ES-I3 (cell line): ENCODE measurements at regions not wholly inside any gene's neighbourhood (a gene's known extent, or its start where the extent isn't known, plus 50 kb on each side); places are given as distances from the start of the nearest gene placed in this dataset.
"Not testable (repeated sequence)": the region's sequence is repeated elsewhere in the genome, so short reads cannot be mapped to it uniquely, and the experiment has no call there.

Experiments
- H3K36me3 ChIP-seq: 2 replicates; pipeline ENCODE4 v1.6.1; 2013; ENCODE audit warnings: mild to moderate bottlenecking, low read length, control low read depth, moderate library complexity; ENCODE audit not compliant: insufficient read depth
- H3K4me1 ChIP-seq: 2 replicates; pipeline ENCODE4 v1.6.1; 2013; ENCODE audit warnings: mild to moderate bottlenecking, control low read depth, low read length; ENCODE audit not compliant: insufficient read depth
- H3K9ac ChIP-seq: 2 replicates; pipeline ENCODE4 v1.6.1; 2013; ENCODE audit warnings: low read depth, mild to moderate bottlenecking, low read length, moderate library complexity
- H3K9me3 ChIP-seq: 2 replicates; pipeline ENCODE4 v1.6.1; 2013; ENCODE audit warnings: mild to moderate bottlenecking, low read length, moderate library complexity; ENCODE audit not compliant: control insufficient read depth, insufficient read depth

DNA sequence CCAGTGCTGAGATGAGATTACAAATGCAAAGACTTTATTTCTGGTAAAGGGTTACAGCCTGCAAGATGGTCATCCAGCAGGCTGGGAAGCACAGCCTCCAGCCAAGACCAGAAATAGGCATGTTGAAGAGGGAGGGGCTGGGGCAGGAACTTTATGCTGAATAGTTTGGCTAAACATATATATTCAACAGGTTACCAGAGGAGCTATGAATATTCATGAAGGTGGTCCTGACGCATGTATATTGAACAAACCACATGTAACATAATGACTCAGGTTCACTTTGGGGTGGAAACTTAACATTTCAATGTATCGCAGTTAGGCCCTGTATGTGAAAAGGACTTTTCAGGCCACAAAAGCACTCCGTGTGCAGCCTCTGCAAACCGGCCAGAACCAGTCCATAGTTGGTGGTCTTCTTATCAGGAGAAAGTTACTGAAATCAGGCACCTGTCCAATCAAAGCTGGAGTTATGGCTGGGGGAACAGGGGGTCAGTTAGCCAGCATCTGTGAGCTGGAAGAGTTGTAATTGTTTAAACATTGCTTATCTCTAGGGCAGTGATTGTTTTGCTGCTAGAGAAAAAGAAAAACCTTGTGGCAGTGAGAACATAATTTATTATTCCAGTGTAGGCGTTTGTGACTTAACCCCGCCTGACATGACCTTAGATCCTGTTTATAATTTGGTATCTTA, 372.9 kb upstream of the AUTS2 start:
- Histone ChIP-seq H3K36me3 (no peaks in the 10 kb centered on the region), H3K9ac (no peak overlapping the region), H3K4me1 (no peaks in the 10 kb centered on the region), H3K9me3 (no peaks in the 10 kb centered on the region; the same call in 1 of the 2 replicates)

DNA sequence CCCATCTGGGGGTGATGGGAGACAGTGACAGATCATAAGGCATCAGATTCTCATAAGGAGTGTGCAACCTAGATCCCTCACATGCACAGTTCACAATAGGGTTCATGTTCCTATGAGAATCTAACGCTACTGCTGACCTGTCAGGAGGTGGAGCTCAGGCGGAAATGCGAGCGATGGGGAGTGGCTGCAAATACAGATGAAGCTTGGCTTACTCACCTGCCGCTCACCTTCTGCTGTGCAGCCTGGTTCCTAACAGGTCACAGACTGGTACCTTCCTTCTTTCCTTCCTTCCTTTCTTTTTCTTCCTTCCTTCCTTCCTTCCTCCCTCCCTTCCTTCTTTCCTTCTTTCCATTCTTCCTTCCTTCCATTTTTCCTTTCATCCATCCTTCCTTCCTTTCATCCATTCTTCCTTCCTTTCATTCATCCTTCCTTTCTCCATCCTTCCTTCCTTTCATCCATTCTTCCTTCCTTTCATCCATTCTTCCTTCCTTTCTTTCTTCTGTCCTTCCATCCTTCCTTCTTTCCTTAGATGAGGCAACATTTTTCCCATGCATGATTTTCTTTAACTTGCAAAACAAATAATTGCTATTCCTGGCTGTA, 370.0 kb upstream of the AUTS2 start:
- Histone ChIP-seq H3K9me3 (no peaks in the 10 kb centered on the region; the same call in 1 of the 2 replicates), H3K4me1 (peaks cover 8% of the 10 kb centered on the region; the same call in 1 of the 2 replicates), H3K36me3 (no peaks in the 10 kb centered on the region), H3K9ac (no peak overlapping the region)

DNA sequence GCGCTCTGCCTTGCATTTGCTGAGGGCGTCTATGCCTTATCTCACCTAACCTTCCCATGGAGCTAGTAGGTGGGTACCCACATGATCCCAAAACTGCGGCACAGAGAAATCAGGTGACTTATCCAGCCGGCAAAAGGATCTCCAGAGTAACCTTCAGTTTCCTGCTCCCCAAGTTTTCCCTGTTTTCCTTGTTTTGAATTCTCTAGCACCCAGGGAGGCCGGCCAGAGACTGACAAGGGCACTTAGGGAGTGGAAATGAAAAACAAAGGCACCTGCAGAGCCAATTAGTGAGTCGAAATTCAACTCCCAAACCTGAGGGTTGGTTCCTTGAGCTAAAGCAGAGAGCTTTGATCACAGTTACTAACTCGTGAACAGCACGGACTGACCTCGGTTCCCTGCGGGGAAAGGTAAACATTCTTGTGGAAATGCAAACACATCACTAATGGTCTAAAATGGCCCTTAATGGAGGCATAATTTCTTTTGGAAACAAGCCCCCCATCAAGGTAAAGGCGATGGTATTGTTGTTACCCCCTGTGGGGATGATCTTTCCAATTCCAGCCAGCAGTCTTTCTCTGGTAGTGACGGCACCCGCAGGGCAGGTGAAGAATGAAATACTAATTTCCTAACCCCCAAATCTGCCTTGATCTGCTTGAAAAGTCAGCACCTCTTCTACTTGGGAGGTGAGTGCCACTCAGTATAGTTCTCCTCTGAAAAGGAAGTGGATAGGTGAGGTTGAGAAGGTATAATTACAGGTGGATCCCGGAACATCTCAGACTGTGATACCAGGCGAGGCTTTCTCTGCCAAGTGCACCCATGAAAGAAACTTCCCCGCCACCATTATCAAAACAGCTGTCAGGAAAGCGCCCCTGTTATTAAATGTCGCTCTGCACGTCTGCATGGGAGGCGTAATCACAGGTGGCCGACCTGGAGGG, 365.6 kb upstream of the AUTS2 start:
- Histone ChIP-seq H3K9ac (no peak overlapping the region; the same call in 1 of the 2 replicates), H3K36me3 (no peaks in the 10 kb centered on the region), H3K9me3 (no peaks in the 10 kb centered on the region), H3K4me1 (peaks cover 9% of the 10 kb centered on the region; the same call in 1 of the 2 replicates)

DNA sequence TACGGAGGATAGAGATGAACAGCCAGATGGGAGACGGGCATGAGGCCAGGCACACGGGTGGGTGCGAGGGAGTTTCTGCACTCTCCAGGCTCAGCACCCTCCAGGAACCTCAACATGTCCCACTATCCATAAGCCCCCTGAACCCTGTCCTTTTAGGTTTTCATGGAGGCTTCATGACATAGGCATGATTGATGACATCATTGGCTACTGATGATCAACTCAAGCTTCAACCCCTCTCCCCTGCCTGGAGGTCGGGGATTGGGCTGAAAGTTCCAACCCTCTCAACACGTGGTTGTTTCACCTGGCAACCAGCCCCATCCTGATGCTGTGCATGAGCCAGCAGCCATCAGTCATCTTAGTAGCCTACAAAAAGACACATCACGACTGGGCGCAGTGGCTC, 360.7 kb upstream of the AUTS2 start:
- Histone ChIP-seq H3K9ac (no peak overlapping the region), H3K9me3 (no peaks in the 10 kb centered on the region), H3K4me1 (peaks cover 5% of the 10 kb centered on the region; the same call in 1 of the 2 replicates), H3K36me3 (no peaks in the 10 kb centered on the region)

DNA sequence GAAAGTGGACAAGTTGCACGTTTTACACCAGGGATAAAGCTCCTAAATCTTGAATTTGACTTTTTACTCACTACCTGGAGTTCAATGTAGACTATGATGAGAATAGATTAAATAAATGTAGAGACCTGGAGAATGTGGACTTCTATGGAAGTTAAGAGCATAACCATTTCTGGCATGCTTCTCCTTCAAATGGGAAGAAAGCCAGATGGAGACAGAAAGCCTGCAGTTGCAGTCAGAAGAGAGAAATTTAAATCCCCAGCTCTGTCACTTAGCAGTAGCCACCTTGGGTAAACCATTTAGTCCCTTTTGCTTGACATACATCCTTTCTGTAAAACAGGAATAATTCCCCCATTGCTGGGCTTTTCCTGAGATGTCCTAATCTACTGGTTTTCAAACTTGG, 355.3 kb upstream of the AUTS2 start:
- no peak overlapping the region for H3K9ac ChIP-seq
- H3K9me3 ChIP-seq, result no peaks in the 10 kb centered on the region
- H3K4me1 ChIP-seq, result peaks cover 12% of the 10 kb centered on the region
- no peaks in the 10 kb centered on the region for H3K36me3 ChIP-seq

DNA sequence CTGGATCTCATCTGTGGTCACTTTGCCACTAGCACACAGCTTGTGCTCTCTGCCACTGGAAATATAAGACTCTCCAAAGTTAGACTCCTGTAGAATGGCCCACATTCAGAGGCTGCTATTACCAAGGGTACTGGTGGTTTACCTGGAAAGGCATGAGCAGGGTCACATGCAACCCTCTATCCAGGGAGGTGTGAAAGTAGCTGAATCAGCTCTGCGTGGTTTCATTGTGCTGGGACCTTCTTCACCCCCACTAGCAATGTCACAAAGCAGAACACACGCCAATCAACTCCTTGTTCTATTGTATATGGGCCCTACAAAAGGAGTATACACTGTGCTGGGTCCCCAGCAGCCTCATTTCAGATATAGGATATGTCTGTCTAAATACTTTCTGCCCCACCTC, 353.6 kb upstream of the AUTS2 start:
- H3K9ac ChIP-seq, result no peak overlapping the region
- peaks cover 12% of the 10 kb centered on the region for H3K4me1 ChIP-seq
- H3K36me3 ChIP-seq, result no peaks in the 10 kb centered on the region
- H3K9me3 ChIP-seq, result no peaks in the 10 kb centered on the region

DNA sequence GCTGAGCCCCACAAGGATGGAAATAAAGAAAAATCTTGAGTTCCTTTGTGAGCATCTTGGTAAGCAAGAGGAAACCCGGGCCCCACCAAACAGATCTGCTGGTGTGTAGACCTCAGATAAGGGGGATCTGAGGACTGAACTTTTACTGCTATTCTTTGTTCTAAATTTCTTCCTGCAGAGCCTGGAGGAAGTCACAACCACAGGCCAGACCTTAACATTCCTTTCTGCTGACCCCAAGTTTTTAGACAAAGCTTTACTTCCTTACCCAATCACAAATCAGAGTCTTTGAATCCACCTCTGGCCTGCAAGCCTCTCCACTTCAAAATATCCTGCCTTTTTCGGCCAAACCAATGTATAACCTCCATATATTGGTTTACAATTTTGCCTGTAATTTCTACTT, 352.6 kb upstream of the AUTS2 start:
- no peaks in the 10 kb centered on the region for H3K36me3 ChIP-seq

DNA sequence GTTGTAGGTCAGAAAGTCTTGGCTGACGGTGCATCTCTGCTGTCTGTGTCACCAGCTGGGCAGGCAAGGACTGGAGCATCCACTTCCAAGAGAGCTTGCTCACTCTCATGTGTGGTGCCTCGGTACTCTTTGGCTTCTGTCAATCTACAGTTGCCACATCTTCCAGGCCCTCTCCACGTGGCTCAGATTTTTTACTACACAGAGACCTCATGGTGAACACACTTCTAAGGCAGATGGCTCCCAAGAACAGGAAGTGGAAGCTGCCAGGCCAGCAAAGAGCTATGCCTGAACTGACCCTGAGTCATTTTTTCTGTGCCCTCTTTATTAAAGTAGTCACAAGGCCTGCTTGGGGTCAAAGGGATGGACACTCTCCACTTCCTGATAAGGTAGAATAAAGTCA, 351.5 kb upstream of the AUTS2 start:
- H3K4me1 ChIP-seq, result peaks cover 12% of the 10 kb centered on the region
- no peak overlapping the region for H3K9ac ChIP-seq
- no peaks in the 10 kb centered on the region for H3K36me3 ChIP-seq
- H3K9me3 ChIP-seq, result no peaks in the 10 kb centered on the region

More for the DNA sequence above, 352.6 kb upstream of the AUTS2 start:
- Histone ChIP-seq H3K9me3 (no peaks in the 10 kb centered on the region), H3K9ac (no peak overlapping the region), H3K4me1 (peaks cover 12% of the 10 kb centered on the region)

DNA sequence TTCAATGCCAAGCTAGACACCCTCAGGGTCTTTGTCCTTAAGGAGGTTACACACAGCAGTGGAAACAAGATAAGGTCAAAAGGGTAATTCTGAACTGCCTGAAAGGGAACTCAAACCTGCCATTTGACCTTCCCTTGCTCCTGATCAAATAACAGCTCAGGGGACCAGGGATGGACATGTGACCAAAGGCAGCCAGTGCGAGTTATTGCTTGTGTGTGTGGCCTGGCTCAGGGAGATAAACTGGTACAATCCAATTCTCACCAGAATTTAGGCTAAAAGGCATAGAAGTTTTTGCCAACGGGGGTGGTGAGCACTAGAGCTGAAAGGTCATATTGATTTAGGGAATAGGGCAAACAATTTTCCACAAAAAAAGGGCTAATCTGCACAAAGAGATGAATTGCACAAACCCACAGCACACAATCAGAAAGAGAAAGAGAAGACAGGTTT, 349.9 kb upstream of the AUTS2 start:
- H3K4me1 ChIP-seq, result peaks cover 12% of the 10 kb centered on the region
- not testable (repeated sequence) for H3K9me3 ChIP-seq, H3K9ac ChIP-seq, H3K36me3 ChIP-seq

DNA sequence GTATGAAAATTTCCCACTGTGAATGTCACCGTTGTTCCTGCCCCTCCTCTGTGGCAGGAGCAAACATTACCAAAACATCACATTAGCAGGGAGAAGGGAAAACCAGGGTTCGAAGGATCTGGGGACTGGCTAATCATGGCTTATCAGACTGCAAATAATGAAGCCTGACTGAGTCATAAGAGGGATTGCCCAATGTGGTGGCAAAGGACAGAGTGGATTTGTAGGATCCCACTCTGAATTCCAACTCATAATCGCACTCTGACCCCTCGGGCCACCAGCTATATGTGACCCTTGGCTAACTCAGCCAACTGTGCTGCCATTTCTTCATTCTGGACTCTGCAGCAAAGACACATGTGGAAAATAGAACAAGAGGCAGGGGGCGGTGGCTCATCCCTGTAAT, 347.3 kb upstream of the AUTS2 start:
- peaks cover 4% of the 10 kb centered on the region; the same call in 1 of the 2 replicates for H3K4me1 ChIP-seq

DNA sequence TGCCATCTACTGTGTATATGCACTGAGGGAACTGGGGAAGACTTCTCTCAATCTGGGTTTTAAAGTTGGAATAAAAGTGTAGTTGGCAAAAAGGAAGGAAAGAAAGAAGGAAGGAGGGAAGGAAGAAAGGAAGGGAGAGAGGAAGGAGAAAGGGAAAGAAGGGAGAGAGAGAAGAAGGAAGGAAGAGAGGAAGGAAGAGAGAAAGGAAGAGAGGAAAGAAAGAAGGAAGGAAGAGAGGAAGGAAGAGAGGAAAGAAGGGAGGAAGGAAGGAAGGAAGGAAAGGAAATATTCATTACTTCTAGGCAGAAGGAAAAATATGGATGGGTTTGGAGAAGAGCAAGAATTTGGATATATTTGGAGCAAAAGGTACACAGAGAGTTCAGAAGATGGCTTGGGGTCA, 343.6 kb upstream of the AUTS2 start:
- Histone ChIP-seq H3K4me1 (no peaks in the 10 kb centered on the region), H3K9me3 (no peaks in the 10 kb centered on the region), H3K9ac (no peak overlapping the region), H3K36me3 (no peaks in the 10 kb centered on the region)

More for the DNA sequence above, 347.3 kb upstream of the AUTS2 start:
- H3K36me3 ChIP-seq, result no peaks in the 10 kb centered on the region
- no peak overlapping the region for H3K9ac ChIP-seq
- H3K9me3 ChIP-seq, result no peaks in the 10 kb centered on the region

DNA sequence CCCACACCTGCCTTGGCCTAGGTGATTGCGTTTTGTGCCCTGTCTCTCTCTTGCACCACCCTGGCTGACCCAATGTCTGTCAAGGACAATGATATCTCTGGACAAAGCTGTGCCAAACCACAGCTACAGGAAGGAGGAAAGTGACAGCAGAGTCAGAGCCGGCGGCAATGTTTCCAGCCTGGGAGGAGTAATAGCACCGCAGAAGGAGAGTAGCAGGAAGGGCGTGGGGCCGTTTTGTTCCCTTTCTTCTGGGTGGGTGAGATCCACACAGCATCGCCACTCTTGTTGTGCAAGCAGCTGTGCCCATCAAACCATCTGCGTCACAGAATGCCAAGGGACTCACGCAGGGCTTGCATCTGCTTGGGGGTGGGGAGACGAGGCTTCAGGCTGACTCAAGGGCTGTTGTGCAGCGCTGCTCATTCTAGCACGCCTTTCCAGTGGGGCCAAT, 341.6 kb upstream of the AUTS2 start:
- Histone ChIP-seq H3K9me3 (no peaks in the 10 kb centered on the region), H3K36me3 (no peaks in the 10 kb centered on the region), H3K9ac (no peak overlapping the region), H3K4me1 (no peaks in the 10 kb centered on the region)

DNA sequence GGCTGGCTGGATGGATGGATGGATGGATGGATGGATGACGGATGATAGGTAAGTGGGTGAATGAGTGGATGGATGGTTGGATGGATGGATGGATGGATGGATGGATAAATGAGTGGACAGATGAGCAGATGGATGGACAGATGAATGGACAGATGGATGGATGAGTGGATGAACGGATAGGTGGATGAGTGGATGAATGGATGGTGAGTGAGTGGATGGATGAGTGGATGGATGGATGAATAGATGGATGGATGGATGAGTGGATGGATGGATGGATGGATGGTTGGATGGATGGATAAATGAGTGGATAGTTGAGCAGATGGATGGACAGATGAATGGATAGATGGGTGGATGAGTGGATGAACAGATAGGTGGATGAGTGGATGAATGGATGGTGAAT, 340.7 kb upstream of the AUTS2 start:
- Histone ChIP-seq H3K9me3 (no peaks in the 10 kb centered on the region), H3K9ac (no peak overlapping the region)

DNA sequence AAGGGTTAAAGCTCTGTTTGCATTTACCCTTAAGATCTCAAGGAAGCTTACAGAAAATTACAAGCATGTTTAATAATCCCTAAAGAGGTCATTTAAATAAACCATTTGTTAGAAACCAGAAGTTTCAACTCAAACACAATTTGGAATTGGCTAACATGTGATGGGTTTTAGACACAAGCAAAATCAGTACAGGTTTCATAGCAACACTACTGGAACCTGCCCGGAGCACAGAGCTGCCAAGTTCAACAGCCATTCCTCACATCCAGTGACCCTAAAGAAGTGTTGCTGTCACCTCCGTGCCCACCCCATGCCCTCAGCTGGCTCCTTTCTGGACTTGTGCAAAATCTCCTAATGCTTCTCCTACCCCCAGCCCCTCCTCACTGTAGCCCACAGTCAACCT, 338.8 kb upstream of the AUTS2 start:
- no peaks in the 10 kb centered on the region; the same call in 1 of the 2 replicates for H3K9me3 ChIP-seq
- no peak overlapping the region for H3K9ac ChIP-seq
- H3K4me1 ChIP-seq, result no peaks in the 10 kb centered on the region
- no peaks in the 10 kb centered on the region for H3K36me3 ChIP-seq

More for the DNA sequence above, 340.7 kb upstream of the AUTS2 start:
- Histone ChIP-seq H3K4me1 (no peaks in the 10 kb centered on the region), H3K36me3 (no peaks in the 10 kb centered on the region)
